Muscle layer of colon (tissue), 2 donors: ENCODE measurements at regions not wholly inside any gene's neighbourhood (a gene's known extent, or its start where the extent isn't known, plus 50 kb on each side); places are given as distances from the start of the nearest gene placed in this dataset.
"Not testable (repeated sequence)": the region's sequence is repeated elsewhere in the genome, so short reads cannot be mapped to it uniquely, and the experiment has no call there.

Experiments used
- H3K27ac ChIP-seq: one replicate; pipeline ENCODE4 v1.7.0; 2013; ENCODE audit warnings: low read depth, mild to moderate bottlenecking, low read length, moderate library complexity
- H3K27me3 ChIP-seq, 2 donors: one replicate each; pipeline ENCODE4 v1.7.0; 2013; ENCODE audit warnings: low read length in 2 of 2, mild to moderate bottlenecking in 2 of 2; ENCODE audit not compliant: insufficient read depth in 2 of 2, control insufficient read depth in 1 of 2
- H3K36me3 ChIP-seq: one replicate; pipeline ENCODE4 v1.7.0; 2013; ENCODE audit warnings: mild to moderate bottlenecking, low read length; ENCODE audit not compliant: insufficient read depth
- H3K4me1 ChIP-seq: one replicate; pipeline ENCODE4 v1.7.0; 2013; ENCODE audit warnings: mild to moderate bottlenecking, low read length; ENCODE audit not compliant: insufficient read depth
- H3K4me3 ChIP-seq, 2 donors: one replicate each; pipeline ENCODE4 v1.7.0; 2013; ENCODE audit warnings: low read length in 2 of 2, low read depth in 1 of 2, mild to moderate bottlenecking in 1 of 2, moderate library complexity in 1 of 2
- H3K9ac ChIP-seq: one replicate; pipeline ENCODE4 v1.7.0; 2013; ENCODE audit warnings: low read length
- H3K9me3 ChIP-seq: one replicate; pipeline ENCODE4 v1.7.0; 2013; ENCODE audit warnings: mild to moderate bottlenecking, low read length
- donor health status: abdominal sarcoma.
- donor health status: Adenocarcinoma of cecum.

DNA sequence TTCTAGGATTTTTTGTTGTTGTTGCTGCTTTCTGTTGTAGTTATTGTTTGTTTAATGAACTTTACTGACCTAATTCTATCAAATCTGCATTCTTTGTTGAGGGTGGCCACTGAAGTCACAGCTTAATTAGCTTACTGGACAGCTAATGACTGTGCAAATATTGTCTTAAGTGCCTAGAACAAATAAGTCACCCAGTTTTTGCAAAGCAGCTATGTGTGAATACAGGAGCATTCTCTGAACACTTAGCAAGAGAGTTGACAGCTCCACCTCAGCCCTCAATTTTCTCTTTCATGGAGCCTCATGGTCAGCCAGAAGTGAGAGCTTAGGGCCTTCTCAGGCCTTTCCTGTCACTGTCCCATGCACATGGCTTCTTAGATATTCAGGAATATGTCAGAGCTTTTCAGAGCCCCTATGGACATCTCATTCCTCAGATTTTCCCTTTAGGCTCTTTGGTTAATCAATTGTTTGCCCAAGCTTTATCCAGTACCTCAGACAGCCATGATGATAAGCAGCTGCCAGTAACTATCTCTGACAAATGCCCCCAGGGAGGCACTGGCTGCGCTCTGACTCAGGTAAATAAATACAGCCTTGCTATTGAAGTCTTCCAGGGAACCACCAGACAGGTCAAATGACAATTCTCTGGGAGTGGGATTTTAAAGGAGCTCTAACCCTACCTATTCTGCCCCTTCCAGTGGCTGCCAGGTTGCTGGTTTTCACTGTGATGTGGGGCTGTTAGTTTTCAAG is 241.4 kb upstream of the IL12B start:
- H3K4me3 ChIP-seq, result no peak overlapping the region
- no peaks in the 10 kb centered on the region for H3K36me3 ChIP-seq
- no peaks in the 10 kb centered on the region for H3K9me3 ChIP-seq
- no peaks in the 10 kb centered on the region for H3K27me3 ChIP-seq
- H3K9ac ChIP-seq, result no peak overlapping the region
- no peaks in the 10 kb centered on the region for H3K4me1 ChIP-seq
- no peak overlapping the region for H3K27ac ChIP-seq

GRCh38 chr5:159576902-159577301 is 246.6 kb upstream of the IL12B start:
- Histone ChIP-seq H3K4me1 (no peaks in the 10 kb centered on the region), H3K9ac (no peak overlapping the region), H3K27me3 (no peaks in the 10 kb centered on the region), H3K27ac (no peak overlapping the region), H3K9me3 (no peaks in the 10 kb centered on the region), H3K36me3 (no peaks in the 10 kb centered on the region), H3K4me3 (no peak overlapping the region)

DNA sequence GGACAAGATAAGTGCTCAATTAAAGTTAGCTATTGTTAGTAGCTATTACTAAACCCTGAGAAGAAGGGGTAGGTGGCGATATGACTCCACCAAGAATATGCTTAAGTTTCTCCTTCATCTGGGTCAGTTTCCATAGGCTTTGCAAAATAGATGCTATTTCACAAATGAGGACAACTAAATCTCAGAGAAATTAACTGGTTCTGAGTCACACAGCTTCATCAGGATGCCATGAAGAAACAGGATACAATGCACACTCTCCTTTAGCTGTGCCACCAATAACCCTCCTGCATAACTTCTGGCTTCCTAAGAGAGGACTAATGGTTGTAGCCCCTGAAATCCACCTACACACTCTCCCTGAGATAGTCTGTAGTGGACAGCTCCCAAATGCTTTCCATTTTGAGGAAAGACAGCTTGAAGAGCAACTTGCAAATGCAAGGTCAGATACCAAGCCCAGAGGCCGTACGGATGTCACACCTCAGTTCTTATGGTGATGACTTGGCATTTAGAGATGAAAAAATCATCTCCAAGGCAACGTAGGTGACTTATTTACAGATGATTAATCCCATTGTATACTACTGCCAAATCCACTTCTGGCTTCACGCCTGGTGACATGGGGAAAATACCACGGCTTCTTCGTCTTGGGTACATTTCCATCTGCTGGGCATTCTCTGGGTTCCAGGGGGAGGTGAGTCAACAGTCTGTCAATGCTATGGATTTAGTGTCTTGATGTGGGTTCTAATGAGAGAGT is 251.4 kb upstream of the IL12B start:
- Histone ChIP-seq H3K27ac (no peak overlapping the region), H3K9ac (no peak overlapping the region), H3K27me3 (no peaks in the 10 kb centered on the region), H3K4me3 (no peak overlapping the region), H3K4me1 (no peaks in the 10 kb centered on the region), H3K36me3 (no peaks in the 10 kb centered on the region), H3K9me3 (no peaks in the 10 kb centered on the region)

GRCh38 chr5:159582756-159583541 is 252.7 kb upstream of the IL12B start:
- H3K27me3 ChIP-seq, result no peaks in the 10 kb centered on the region
- H3K27ac ChIP-seq, result no peak overlapping the region
- H3K4me3 ChIP-seq, result no peak overlapping the region
- no peaks in the 10 kb centered on the region for H3K9me3 ChIP-seq
- no peak overlapping the region for H3K9ac ChIP-seq
- no peaks in the 10 kb centered on the region for H3K36me3 ChIP-seq
- H3K4me1 ChIP-seq, result no peaks in the 10 kb centered on the region

GRCh38 chr5:159586921-159587320 is 256.6 kb upstream of the IL12B start:
- no peak overlapping the region for H3K4me3 ChIP-seq
- no peak overlapping the region for H3K9ac ChIP-seq
- H3K9me3 ChIP-seq, result no peaks in the 10 kb centered on the region
- H3K27ac ChIP-seq, result no peak overlapping the region
- H3K4me1 ChIP-seq, result no peaks in the 10 kb centered on the region
- no peaks in the 10 kb centered on the region for H3K36me3 ChIP-seq
- no peaks in the 10 kb centered on the region for H3K27me3 ChIP-seq

GRCh38 chr5:159588941-159589340 is 258.7 kb upstream of the IL12B start:
- no peak overlapping the region for H3K9ac ChIP-seq
- no peaks in the 10 kb centered on the region for H3K9me3 ChIP-seq
- H3K27me3 ChIP-seq, result no peaks in the 10 kb centered on the region
- no peak overlapping the region for H3K27ac ChIP-seq
- no peaks in the 10 kb centered on the region for H3K36me3 ChIP-seq
- no peaks in the 10 kb centered on the region for H3K4me1 ChIP-seq
- H3K4me3 ChIP-seq, result no peak overlapping the region

GRCh38 chr5:159593518-159594073 is 263.3 kb upstream of the IL12B start:
- H3K27ac ChIP-seq, result no peak overlapping the region
- H3K36me3 ChIP-seq, result no peaks in the 10 kb centered on the region
- H3K9me3 ChIP-seq, result no peaks in the 10 kb centered on the region
- H3K4me1 ChIP-seq, result no peaks in the 10 kb centered on the region
- no peaks in the 10 kb centered on the region for H3K27me3 ChIP-seq
- H3K4me3 ChIP-seq, result no peak overlapping the region
- no peak overlapping the region for H3K9ac ChIP-seq

- H3K4me3 ChIP-seq, H3K9me3 ChIP-seq, H3K27ac ChIP-seq, H3K36me3 ChIP-seq, H3K9ac ChIP-seq, H3K4me1 ChIP-seq, H3K27me3 ChIP-seq: not testable (repeated sequence)
These were observed 265.3 kb upstream of the IL12B start for GRCh38 chr5:159595561-159595960.

DNA sequence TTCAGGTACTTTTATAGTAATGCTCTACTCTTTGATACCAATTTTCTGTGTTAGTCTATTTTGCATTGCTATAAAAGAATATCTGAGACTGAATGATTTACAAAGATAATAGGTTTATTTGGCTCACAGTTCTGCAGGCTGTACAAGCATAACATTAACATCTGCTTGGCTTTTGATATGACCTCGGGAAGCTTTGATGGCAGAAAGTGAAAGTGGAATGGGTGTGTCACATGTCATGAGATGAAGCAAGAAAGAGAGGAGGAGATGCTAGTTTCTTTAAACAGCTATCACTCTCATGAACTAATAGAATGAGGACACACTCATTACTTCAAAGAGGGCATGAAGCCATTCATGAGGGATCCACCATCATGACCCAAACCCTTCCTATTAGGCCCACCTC is 270.9 kb upstream of the IL12B start:
- H3K9ac ChIP-seq, result no peak overlapping the region
- H3K27me3 ChIP-seq, result no peaks in the 10 kb centered on the region
- no peaks in the 10 kb centered on the region for H3K4me1 ChIP-seq
- H3K9me3 ChIP-seq, result no peaks in the 10 kb centered on the region
- no peak overlapping the region for H3K27ac ChIP-seq
- no peaks in the 10 kb centered on the region for H3K36me3 ChIP-seq
- no peak overlapping the region for H3K4me3 ChIP-seq

DNA sequence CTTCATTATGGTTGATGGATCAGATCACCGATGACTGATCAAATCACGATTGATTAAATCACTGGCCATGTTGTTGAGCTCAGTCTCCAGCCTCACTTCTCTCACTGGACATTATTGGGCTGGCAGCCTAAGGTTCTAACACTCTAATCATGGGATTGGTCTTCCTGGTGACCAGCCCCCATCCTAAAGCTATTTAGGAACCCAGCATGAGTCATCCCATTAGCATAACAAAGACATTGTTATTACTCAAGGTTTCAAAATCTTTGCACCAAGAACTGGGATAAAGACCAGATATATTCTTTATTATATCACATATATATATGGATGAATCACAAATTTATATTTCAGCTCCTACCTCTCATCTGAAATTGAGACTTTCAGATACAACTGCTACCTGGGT is 272.1 kb upstream of the IL12B start:
- no peaks in the 10 kb centered on the region for H3K4me1 ChIP-seq
- no peaks in the 10 kb centered on the region for H3K27me3 ChIP-seq
- H3K4me3 ChIP-seq, result no peak overlapping the region
- H3K9me3 ChIP-seq, result no peaks in the 10 kb centered on the region
- H3K9ac ChIP-seq, result no peak overlapping the region
- no peak overlapping the region for H3K27ac ChIP-seq
- no peaks in the 10 kb centered on the region for H3K36me3 ChIP-seq

- no peaks in the 10 kb centered on the region for H3K4me1 ChIP-seq
- H3K9ac ChIP-seq, result no peak overlapping the region
- no peaks in the 10 kb centered on the region for H3K9me3 ChIP-seq
- no peak overlapping the region for H3K4me3 ChIP-seq
- no peak overlapping the region for H3K27ac ChIP-seq
- no peaks in the 10 kb centered on the region for H3K27me3 ChIP-seq
- no peaks in the 10 kb centered on the region for H3K36me3 ChIP-seq
These were observed 275.3 kb upstream of the IL12B start for GRCh38 chr5:159605585-159605984.
